GM12874 (cell line): ENCODE measurements at regions not wholly inside any gene's neighbourhood (a gene's known extent, or its start where the extent isn't known, plus 50 kb on each side); places are given as distances from the start of the nearest gene placed in this dataset.

Source experiments
- TF ChIP-seq, protein P1 (sequence below): IDR thresholded peaks from 2 replicates; pipeline ENCODE4 v1.5.1; 2011; ENCODE audit warnings: low read depth, mild to moderate bottlenecking, control low read depth, low read length, moderate library complexity; ENCODE audit not compliant: insufficient read depth

DNA sequence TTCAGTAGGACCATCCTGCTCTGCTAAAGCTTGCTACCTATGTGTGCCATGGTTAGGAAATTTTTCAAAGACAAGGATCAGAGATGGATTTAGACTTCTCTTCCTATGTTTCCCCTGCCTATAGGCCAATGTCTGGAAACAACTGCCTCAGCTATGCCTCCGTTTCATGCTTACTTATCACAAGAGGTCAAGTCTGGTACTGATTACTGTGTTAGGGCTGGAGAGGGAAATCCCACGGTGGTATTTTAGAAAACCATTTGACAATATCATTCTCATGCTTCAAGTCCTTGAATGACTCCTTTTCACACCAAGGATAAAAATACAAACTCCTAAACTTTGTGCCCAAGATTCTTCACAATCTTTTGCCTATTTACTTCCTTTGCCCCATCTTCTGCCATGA, 484.3 kb downstream of the DHX35 start:
- TF ChIP-seq, protein P1, sequence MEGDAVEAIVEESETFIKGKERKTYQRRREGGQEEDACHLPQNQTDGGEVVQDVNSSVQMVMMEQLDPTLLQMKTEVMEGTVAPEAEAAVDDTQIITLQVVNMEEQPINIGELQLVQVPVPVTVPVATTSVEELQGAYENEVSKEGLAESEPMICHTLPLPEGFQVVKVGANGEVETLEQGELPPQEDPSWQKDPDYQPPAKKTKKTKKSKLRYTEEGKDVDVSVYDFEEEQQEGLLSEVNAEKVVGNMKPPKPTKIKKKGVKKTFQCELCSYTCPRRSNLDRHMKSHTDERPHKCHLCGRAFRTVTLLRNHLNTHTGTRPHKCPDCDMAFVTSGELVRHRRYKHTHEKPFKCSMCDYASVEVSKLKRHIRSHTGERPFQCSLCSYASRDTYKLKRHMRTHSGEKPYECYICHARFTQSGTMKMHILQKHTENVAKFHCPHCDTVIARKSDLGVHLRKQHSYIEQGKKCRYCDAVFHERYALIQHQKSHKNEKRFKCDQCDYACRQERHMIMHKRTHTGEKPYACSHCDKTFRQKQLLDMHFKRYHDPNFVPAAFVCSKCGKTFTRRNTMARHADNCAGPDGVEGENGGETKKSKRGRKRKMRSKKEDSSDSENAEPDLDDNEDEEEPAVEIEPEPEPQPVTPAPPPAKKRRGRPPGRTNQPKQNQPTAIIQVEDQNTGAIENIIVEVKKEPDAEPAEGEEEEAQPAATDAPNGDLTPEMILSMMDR = no peak

DNA sequence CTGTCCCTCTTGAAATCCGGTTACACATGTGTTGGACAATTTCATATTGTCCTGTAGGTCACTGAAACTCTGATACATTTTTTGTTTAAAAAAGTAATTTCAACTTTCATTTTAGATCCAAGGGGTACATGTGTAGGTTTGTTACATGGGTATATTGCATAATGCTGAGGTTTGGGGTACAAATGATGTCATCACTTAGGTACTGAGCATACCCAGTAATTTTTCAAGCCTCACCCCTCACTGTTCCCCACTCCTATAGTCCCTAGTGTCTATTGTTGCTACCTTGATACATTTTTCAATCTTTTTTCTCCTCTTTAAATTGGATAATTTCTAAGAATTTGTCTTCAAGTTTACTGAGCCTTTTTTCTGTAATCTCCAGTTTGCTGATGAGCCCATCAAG, 483.0 kb downstream of the DHX35 start:
- TF ChIP-seq, protein P1 = no peak

DNA sequence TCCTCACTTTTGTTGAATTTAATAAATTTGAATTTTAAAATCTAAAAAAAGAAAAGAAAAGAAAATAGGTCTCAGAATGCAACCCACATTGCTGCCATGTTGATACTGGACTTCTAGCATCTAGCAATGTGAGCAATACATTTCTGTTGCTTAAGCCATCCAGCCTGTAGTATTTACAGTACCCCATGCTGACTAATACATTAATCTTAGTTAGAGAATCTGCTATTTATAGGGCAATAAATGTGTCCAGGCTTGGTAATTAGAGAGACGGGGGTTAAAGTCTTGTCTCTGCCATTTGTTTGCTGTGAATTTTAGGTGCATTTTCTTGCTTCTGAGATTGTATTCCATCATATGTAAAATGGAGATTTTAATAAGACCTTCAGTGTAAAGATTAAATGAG, 471.3 kb downstream of the DHX35 start:
- TF ChIP-seq, protein P1 = no peak

DNA sequence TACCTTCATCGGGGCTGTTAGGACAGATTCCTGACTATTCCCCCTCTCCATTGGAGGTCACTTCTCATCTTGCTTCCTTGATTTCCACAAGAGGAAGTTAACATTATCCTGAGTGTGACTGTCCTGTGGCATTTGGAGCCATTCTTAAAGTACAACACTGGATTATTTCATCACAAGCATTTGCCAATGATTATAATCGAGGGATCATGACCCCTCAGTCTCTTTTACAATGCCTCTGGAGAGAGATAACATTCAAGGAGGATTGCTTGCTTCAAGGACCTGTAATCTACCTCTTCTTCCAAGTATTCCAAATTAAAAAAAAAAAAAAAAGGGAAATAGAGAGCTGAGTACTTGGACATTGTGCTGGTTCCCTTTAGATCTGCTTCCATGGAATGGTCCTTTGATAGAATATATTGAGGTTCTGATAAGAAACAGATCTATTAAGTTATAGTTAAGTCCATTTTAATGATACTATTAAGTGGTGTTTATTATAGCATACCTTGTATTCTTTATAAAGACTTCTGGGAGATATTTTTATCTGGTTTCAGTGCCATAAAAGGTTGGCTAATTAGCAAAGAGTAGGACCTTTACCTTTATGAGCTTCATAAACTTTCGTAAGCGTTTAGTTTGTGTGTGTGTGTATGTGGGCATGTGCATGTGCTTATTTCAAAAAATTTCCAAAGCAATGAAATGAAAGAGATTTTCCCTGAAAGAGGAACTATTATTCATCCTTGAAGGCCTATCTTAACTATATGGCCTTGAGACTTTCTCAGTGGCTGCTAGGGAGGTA, 469.1 kb downstream of the DHX35 start:
- TF ChIP-seq, protein P1 = no peak

DNA sequence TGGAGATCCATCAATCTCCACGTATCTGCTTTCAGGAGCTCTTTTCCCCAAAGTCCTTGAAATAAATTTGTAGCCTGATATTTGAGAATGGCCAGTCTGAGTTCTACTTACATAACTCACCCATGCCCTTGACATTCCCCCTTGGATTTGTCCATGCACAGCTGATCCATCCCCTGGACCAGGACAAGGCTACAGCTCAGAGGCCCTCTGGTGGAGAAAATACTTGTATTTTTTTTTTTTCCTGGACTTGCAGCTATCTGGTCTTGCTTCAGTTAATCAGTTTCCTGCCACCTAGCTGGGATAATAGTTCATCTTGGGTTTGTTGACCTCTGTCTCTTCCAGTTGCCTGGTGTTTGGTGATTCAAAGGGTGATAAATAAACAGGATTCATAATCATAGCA, 467.6 kb downstream of the DHX35 start:
- TF ChIP-seq, protein P1 = no peak

DNA sequence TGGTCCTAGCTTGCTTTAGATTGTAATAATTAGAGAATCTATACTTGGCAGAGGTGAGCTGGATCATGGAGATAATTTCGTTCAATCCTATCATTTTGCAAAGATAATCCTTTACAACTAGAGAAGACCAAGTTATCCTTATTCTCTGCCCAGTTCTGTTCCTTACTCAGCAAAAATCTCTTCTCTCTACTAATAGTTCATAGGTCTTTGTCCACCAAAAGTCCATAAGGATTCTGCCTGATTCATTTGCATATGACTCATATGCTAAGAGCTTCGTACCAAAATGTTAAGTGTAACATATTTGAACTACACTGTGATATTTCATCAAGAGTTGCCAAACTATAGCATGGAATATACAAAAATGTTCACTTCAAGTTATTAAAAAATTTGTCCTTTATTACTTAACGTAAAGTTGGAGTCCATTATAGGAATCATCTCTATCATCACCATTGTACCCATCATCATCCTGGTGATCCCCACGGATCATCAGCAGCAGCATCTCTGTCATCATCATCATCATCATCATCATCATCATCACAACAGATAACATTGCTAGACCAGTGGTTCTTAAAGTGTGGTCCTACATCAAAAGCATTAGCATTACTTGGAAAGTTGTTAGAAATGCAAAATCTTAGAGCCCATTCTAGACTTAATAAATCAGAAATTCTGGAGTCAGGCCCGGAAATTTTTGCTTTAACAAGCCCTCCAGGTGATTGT, 463.0 kb downstream of the DHX35 start:
- TF ChIP-seq, protein P1 = no peak

DNA sequence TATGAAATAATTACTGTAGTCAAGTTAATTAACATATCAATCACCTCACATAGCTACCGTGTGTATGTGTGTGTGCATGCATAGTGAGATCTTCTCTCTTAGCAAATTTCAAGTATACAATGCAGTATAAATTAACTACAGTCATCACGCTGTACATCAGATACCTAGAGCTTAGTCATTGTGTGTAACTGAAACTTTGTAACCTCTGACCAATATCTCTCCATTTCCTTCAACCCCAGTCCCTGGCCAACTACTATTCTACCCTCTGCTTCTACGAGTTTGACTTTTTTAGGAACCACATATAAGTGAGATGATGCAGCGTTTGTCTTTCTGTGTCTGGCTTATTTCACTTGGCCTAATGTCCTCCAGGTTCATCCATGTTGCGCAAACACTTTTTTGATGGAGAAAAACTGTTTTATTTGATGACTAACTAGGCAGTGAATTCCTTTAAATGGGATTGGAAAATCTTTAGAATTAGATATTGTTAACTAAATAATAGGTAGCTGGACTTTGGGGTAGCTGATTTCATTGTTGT, 459.5 kb downstream of the DHX35 start:
- TF ChIP-seq, protein P1 = no peak
